ENCODE measurements at regions not wholly inside any gene's neighbourhood (a gene's known extent, or its start where the extent isn't known, plus 50 kb on each side); places are given as distances from the start of the nearest gene placed in this dataset.
"Not testable (repeated sequence)": the region's sequence is repeated elsewhere in the genome, so short reads cannot be mapped to it uniquely, and the experiment has no call there.

DNA sequence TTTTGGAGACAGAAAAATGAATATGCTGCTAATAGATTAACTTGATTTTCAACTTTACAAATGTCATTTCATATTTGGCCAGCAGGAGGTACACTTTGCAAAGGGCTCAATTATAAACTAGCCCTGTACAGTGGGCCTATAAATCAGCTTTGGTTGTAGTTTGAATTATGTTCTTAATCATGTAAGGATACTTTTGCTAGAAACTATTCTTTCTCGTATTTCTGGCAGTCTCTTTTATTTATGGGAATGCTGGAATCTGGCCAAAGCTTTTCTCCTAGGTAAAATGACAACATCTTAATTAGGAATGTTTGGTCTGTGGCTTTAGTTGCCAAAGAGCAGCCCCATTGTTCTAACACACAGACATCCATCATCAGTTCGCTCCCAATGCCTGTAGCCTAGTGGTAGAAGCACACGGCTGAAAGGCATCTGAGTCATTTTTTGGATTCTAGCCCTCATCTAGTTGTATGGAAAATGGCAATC lies 1322.3 kb upstream of the SEL1L start:
- peak; percentile 2 to 27 (median 14) for DNase-seq

- no peak for DNase-seq
Observed at GRCh38 chr14:82861313-82861712, 1327.7 kb upstream of the SEL1L start.

GRCh38 chr14:82872494-82872893 lies 1338.8 kb upstream of the SEL1L start:
- DNase-seq: no peak

DNA sequence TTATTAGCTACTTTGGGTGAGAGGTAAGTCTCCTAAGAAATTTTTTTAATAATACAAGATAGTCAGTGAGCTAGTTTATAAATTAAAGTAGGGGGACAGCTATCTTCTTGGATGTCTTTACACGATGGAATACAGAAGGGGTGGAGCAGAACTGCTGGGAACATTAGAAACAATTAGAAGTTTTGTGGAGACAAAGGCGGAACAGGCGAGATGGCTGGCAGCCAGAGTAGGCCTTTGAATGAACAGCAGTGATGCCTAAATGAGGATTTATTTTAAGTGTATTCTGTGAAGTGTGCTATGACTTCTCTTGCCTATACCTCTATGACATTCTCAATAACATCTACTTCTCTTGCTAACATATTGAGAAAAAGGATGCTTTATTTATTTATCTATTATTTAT lies 1345.3 kb upstream of the SEL1L start:
- no peak for DNase-seq

DNA sequence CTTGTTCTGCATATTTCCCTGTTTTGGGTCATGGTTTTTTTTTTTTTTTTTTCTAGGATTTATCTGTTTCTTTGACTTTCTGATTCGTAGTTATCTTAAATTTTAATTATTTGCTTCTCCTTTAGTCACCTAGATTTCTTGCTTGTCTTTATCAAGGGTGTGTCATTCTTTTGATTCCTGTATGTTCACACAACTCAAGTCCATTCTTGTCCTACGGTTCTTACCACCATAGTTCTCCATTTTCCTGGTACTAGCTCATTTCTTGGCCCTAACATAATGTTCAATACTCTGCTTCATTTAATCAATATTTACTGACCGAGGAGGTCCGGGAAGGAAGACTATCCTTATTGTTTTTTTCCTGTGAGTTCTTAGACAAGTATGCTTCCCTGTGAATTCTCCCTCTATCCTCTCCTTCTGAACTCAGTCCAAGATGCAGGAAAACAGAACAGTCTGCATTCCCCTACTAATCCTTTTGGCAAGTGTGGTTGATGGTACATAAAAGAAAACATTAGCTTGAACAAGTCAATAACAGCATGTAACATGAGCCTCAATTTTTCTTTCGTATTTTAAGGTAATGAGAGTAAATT lies 1346.4 kb upstream of the SEL1L start:
- DNase-seq: no peak

DNA sequence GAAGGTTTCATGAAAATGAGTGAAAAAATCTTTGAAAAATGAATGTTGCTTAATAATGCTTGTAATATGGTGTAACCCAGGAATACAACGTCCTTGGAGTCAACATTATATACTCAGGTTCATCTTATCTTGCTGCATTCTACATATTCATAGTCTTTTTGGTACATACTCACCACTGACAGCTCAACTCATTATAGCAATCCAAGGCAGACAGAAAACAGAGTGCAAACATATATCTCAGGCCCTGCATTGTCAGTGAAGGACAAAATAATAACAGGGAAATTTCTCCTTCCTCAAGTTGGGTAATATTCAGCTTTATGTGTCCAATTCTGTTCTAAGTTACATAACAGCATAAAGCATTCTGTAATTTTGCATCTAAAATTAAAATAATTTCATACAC lies 1353.0 kb upstream of the SEL1L start:
- no peak for DNase-seq

GRCh38 chr14:82889701-82890100 lies 1356.0 kb upstream of the SEL1L start:
- DNase-seq: no peak

DNA sequence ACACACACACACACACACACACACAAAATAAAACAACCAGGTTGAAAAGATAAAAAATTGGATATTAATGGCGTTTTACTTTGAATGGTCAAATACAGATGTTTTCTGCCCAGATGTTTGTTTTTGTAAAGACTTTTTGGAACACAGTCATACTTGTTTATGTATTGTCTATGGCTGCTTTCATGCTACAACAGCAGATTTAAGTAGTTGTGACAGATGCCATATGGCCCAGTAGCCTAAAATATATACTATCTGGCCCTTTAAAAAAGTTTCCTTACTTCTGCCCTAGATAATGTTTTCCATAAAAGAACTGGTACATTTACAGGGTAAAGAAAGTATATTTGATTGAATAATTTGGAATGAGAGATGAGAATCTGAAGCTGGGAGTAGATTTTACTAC lies 1362.8 kb upstream of the SEL1L start:
- DNase-seq: no peak

DNA sequence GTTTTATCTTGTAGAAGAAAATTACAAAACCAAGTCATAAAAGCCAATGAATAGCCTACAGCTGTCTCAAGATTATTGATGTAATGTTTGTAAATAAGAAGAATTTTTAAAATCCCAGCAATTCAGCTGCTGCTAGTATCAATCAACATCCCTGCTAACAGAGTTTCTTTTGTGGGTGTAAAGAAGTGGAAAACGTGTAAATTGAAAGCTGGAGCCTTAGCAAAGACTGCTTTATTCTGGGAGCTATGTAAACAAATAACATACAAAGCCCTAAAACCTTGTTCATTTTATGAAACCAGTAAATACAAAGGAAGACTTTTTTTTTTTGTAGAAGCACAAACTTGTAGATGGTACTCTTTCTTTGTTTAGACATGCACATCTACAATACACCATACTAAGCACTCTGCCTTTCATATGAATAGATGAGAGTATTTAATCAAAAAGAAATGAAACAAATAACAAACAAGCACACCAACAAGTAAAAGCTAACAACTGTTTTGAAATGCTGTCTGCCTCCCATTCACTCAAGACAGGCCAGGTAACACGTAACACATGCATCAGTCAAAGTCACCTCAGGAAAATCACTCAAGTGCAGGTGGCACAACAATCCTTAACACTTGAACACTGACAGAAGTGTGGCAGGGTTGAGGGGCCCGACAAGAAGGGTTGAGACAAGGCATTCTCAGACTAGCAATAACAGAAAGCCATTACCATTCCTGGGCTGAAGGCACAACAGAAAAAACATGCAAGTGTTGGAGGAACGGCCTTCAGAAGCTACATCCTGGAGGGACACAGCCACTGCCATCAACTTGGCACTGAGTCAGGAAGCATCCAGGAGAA lies 1364.0 kb upstream of the SEL1L start:
- no peak for DNase-seq

- DNase-seq: no peak
Observed at GRCh38 chr14:82905762-82906161, 1372.1 kb upstream of the SEL1L start.

DNA sequence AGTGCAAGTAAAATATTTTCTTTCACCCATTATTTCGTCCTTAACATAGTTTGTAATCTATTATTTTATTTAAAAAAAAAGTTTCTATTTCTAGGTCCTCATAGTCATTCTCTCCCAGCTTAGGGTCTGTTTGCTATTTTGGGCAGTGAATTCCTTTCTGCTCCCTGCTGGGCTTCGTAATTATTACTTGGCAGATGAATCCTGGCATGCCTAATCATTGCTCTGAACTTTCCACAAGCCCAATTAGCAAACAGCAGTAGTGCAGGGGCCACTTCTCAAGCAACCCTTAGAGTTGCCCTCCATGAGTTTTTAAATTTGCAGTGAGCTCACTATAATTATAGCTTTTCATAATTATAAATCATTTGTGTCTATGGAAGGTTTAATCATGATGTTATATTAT lies 1378.3 kb upstream of the SEL1L start:
- DNase-seq: no peak

- no peak for DNase-seq
Observed at GRCh38 chr14:82913396-82913795, 1379.7 kb upstream of the SEL1L start.

DNA sequence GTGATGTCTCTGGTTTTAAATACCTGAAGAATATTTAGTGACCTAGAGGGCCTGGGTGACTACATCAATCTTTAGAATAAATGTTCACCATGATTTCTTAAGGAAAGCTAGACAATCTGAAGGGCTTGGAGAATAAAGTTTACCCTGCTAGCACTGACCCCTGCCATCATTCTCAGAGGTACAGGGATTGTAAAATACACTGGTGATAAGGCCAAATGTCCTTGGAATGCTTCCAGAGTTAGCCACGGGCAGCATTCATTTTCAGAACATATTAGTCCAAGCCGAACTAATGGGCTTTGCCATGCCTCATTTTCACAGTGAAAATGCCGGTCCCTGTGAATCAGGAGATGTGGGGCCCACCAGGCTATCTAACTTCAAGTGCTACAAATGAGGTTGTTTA lies 1381.7 kb upstream of the SEL1L start:
- DNase-seq: no peak

DNA sequence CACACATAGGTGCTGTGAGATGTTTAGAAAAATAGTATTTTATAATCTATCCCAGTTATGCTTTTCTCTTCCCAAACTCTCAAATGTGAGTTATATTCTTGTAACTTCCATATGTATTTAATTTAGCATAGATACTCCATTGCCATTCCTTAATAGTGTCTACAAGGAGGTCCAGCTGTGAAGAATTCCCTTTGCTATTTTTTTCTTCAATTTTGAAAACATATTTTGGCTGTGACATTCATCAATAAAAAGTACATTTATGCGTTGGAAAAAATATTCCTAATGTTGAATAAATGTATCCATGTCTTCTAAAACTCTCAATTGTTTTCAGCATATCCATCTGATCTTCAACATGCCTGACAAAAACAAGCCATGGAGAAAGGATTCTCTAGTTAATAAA lies 1402.0 kb upstream of the SEL1L start:
- DNase-seq: no peak

DNA sequence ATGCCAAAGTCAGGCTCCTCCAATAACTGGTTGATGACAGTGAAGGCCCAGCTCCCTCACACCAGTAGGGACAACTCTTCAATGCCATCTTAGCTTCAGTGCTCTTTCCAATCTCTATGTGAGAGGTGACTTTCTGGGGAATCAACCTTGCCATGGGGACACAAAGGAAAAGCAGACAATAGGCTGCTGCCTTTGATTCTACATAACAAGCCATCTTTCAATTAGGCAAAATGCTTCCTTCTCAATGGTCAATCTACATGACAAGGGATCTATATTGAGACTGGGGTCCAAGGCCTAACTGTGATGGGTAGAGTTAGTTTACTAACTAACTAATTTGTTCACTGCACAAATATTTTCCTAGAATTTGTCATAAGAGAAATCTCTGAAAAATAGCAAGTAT lies 1417.5 kb upstream of the SEL1L start:
- DNase-seq: no peak

GRCh38 chr14:82963756-82964155 lies 1430.1 kb upstream of the SEL1L start:
- DNase-seq: no peak

DNA sequence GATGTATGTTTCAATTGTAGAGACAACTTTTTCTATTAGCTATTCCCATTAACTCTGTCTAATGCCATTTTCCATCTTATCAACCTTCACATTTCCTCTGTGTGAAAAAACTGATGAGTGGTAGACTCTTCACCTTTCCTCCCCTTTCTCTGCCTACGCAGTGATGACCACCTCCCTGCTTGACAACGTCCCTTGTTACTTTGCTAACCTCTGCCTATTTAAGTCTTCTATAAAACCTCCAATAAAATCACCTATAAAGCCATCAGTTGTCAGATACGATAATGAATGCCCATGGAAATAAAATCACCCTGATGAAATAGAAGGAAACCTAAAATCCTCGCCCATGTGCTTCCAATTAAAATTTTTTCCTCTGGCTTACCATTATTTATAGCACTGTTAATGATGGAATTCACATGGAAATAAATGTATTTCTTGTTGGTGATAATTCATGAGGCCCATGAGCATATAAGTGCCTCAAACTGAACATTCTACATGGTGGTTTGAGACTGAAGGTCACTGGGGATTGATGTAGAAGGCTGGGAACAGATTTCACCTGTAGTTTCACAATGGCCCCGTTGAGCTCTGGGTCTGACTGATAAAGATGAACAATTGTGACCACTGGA lies 1454.0 kb upstream of the SEL1L start:
- DNase-seq: no peak

GRCh38 chr14:82994547-82994946 lies 1460.9 kb upstream of the SEL1L start:
- not testable (repeated sequence) for DNase-seq

- peak in 2 of 4 experiments; percentile 1 to 3 for DNase-seq
Observed at GRCh38 chr14:82999802-83000201, 1466.1 kb upstream of the SEL1L start.

- no peak for DNase-seq
Observed at GRCh38 chr14:83004456-83005006, 1470.9 kb upstream of the SEL1L start.

DNA sequence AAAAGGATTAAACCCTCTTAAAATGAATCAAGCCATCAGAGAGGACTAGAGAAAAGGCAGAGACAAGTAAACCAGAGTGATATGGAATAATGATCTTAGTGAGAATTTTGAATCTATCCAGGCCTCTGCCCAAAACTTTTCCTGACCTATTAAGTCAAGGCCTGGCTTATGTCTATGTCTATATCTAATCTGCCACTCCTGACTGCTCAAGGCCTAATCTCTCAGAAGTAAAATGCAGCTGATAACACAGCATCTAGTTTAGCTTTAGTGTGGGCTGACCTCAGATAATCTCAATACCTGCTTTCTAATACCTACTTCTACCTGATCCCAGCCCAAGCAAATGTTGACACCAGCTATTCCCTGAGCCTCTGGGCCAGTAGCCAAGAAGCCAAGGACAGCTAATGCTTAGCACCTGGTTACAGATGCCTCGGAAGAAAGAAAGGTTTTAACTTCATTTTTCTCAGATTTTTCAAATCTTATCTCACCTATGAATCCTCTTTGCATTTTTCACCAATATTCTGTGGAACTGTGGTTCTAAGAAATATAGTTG lies 1472.5 kb upstream of the SEL1L start:
- DNase-seq: no peak

DNA sequence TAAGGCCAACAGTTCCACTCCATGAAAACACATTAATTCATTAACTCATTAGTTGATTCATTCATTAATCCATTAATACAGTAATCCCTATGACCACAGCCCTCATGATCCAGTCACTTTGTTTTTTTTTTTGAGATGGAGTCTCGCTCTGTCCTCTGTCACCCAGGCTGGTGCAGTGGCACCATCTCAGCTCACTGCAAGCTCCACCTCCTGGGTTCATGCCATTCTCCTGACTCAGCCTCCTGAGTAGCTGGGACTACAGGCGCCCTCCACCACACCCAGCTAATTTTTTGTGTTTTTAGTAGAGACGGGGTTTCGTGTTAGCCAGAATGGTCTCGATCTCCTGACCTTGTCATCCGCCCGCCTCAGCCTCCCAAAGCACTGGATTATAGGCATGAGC lies 1473.4 kb upstream of the SEL1L start:
- not testable (repeated sequence) for DNase-seq

DNA sequence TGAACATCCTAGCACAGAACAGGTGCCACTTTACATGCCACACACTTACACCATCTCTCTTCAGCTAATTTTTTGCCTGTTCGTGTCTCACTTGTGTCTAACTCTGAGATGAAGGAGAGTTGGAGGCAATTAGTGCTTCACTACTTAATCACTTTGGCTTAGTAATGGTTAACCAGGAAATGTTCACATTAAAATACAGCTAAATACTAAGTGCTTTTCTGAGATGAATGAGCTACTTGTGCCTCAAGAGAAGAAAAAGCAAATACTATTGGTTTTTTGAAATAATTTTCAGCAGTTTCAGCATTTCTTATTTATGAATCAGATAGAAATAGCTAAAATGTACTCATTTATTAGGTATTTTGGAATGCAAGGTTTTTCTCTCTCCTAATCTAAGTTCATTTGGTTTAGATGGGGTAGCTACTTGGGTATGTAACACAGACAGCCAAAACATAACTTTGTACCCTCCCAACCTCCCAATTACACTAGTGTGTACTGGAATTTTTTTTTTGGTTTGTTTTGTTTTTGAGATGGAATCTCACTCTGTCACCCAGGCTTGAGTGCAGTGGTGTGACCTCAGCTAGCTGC lies 1474.1 kb upstream of the SEL1L start:
- DNase-seq: no peak

Measured in suppressor macrophage (primary cell).